H1 (cell line): ENCODE measurements at regions not wholly inside any gene's neighbourhood (a gene's known extent, or its start where the extent isn't known, plus 50 kb on each side); places are given as distances from the start of the nearest gene placed in this dataset.

ENCODE experiments used
- CTCF ChIA-PET: fragments of 300-600 bp; sonication (Branson Sonifier 250); formaldehyde crosslinking; loops from one replicate; lab custom pipeline; 2021; ENCODE audit not compliant: partially characterized antibody; lab: Charles Lee
- POLR2A ChIA-PET: fragments of 300-600 bp; sonication (Branson Sonifier 250); formaldehyde crosslinking; loops from one replicate; lab custom pipeline; 2021; ENCODE audit warnings: inconsistent platforms; ENCODE audit not compliant: partially characterized antibody; lab: Charles Lee
- DNase-seq, 2 experiments: peaks; one replicate each; pipeline versions ENCODE4 v3.0.0 to v3.0.0-alpha.2; 2010 to 2022; ENCODE audit warnings: low spot score in 2 of 2, low read depth in 1 of 2, mixed read lengths in 1 of 2
- FAIRE-seq: peaks from 2 replicates; lab custom pipeline; 2011; peaks lifted over from hg19 to GRCh38; lab: Jason Lieb, UNC
- H2AFZ ChIP-seq: 2 replicates; pipeline ENCODE4 v1.8.1; 2012; ENCODE audit warnings: low read length, inconsistent platforms
- H2AK5ac ChIP-seq: 2 replicates; pipeline ENCODE4 v1.6.1; 2013; ENCODE audit warnings: low read depth, low read length
- H2BK120ac ChIP-seq: replicated peaks from 2 replicates; pipeline ENCODE3; 2013; ENCODE audit warnings: low read depth, low read length, inconsistent platforms
- H2BK12ac ChIP-seq: 2 replicates; pipeline ENCODE4 v1.6.1; 2013; ENCODE audit warnings: low read depth, low read length
- H2BK15ac ChIP-seq: 2 replicates; pipeline ENCODE4 v1.6.1; 2013; ENCODE audit warnings: low read length
- H2BK20ac ChIP-seq: 2 replicates; pipeline ENCODE4 v1.6.1; 2013; ENCODE audit warnings: low read length
- H2BK5ac ChIP-seq: 2 replicates; pipeline ENCODE4 v1.6.1; 2013; ENCODE audit warnings: low read depth, low read length
- H3K14ac ChIP-seq: 2 replicates; pipeline ENCODE4 v1.6.1; 2013; ENCODE audit warnings: inconsistent platforms; ENCODE audit not compliant: insufficient read length
- H3K18ac ChIP-seq: 2 replicates; pipeline ENCODE4 v1.6.1; 2013; ENCODE audit warnings: low read length; ENCODE audit errors: extremely low read depth
- H3K23ac ChIP-seq: 2 replicates; pipeline ENCODE4 v1.6.1; 2013; ENCODE audit warnings: inconsistent platforms; ENCODE audit not compliant: insufficient read length
- H3K23me2 ChIP-seq: 2 replicates; pipeline ENCODE4 v1.6.1; 2013; ENCODE audit warnings: low read depth, low read length
- H3K27ac ChIP-seq: 2 replicates; pipeline ENCODE4 v1.6.1; 2011; ENCODE audit warnings: low read depth, low read length, inconsistent platforms
- H3K27me3 ChIP-seq, 4 experiments: replicated peaks in 1 of 4; 1 replicate in 1 of 4; 2 replicates in 3 of 4; pipeline versions ENCODE4 v1.6.1 to v1.8.1; 2011 to 2013; ENCODE audit warnings: low read length in 3 of 4, mild to moderate bottlenecking in 3 of 4, inconsistent platforms in 2 of 4, mixed read lengths in 2 of 4, moderate library complexity in 1 of 4; ENCODE audit not compliant: control insufficient read depth in 3 of 4, insufficient read depth in 3 of 4; ENCODE audit errors: extremely low read depth in 1 of 4
- H3K36me3 ChIP-seq, 4 experiments: 2 replicates each; pipeline versions ENCODE4 v1.6.1 to v1.8.1; 2011 to 2013; ENCODE audit warnings: mild to moderate bottlenecking in 4 of 4, low read length in 3 of 4, moderate library complexity in 2 of 4, control low read depth in 1 of 4, inconsistent platforms in 1 of 4; ENCODE audit not compliant: insufficient read depth in 4 of 4, control insufficient read depth in 2 of 4
- H3K4ac ChIP-seq: replicated peaks from 2 replicates; pipeline ENCODE3; 2013; ENCODE audit warnings: low read length, low read depth, mixed read lengths, inconsistent platforms; ENCODE audit not compliant: insufficient read length
- H3K4me1 ChIP-seq, 4 experiments: replicated peaks in 1 of 4; 1 replicate in 1 of 4; 2 replicates in 3 of 4; pipeline versions ENCODE4 v1.6.1 to v1.8.1; 2011 to 2013; ENCODE audit warnings: low read length in 3 of 4, inconsistent platforms in 2 of 4, mixed read lengths in 1 of 4; ENCODE audit not compliant: insufficient read depth in 4 of 4, control insufficient read depth in 3 of 4
- H3K4me2 ChIP-seq, 2 experiments: 2 replicates each; pipeline versions ENCODE4 v1.6.1 to v1.8.1; 2011 to 2013; ENCODE audit warnings: low read depth in 2 of 2, low read length in 2 of 2, control low read depth in 1 of 2, inconsistent platforms in 1 of 2, mild to moderate bottlenecking in 1 of 2; ENCODE audit not compliant: insufficient read depth in 1 of 2
- H3K4me3 ChIP-seq, 4 experiments: fragments of 200-600, 300-600 bp in 1 of 4; sonication (generic), shearing (Covaris generic), sonication (Bioruptor Twin) in 1 of 4; 2 replicates each; pipeline versions ENCODE4 v1.5.1 to v1.8.1; 2011 to 2016; ENCODE audit warnings: low read length in 4 of 4, low read depth in 3 of 4, control low read depth in 2 of 4, inconsistent platforms in 2 of 4, mild to moderate bottlenecking in 2 of 4, mixed read lengths in 1 of 4, moderate library complexity in 1 of 4; ENCODE audit not compliant: insufficient read depth in 2 of 4; ENCODE audit errors: extremely low read depth in 1 of 4
- H3K56ac ChIP-seq: replicated peaks from 2 replicates; pipeline ENCODE3; 2013; ENCODE audit warnings: low read depth, mild to moderate bottlenecking, mixed read lengths, low read length, inconsistent platforms; ENCODE audit not compliant: insufficient read length
- H3K79me1 ChIP-seq: 2 replicates; pipeline ENCODE4 v1.6.1; 2013; ENCODE audit warnings: low read depth, low read length, control low read depth
- H3K79me2 ChIP-seq, 2 experiments: 2 replicates each; pipeline versions ENCODE4 v1.6.1 to v1.8.1; 2012 to 2013; ENCODE audit warnings: low read length in 2 of 2, mild to moderate bottlenecking in 2 of 2, inconsistent platforms in 1 of 2; ENCODE audit not compliant: insufficient read depth in 2 of 2, control insufficient read depth in 1 of 2
- H3K9ac ChIP-seq, 4 experiments: replicated peaks in 1 of 4; 1 replicate in 1 of 4; 2 replicates in 3 of 4; pipeline versions ENCODE4 v1.6.1 to v1.8.1; 2011 to 2013; ENCODE audit warnings: low read depth in 3 of 4, low read length in 3 of 4, control low read depth in 2 of 4, mild to moderate bottlenecking in 2 of 4, moderate library complexity in 2 of 4, inconsistent platforms in 1 of 4; ENCODE audit errors: extremely low read depth in 1 of 4
- H3K9me3 ChIP-seq, 2 experiments: 2 replicates each; pipeline versions ENCODE4 v1.6.1 to v1.8.1; 2012 to 2013; ENCODE audit warnings: mild to moderate bottlenecking in 2 of 2, moderate library complexity in 2 of 2, control low read depth in 1 of 2, inconsistent platforms in 1 of 2, low read depth in 1 of 2, low read length in 1 of 2, mixed read lengths in 1 of 2; ENCODE audit not compliant: insufficient read depth in 2 of 2
- H4K20me1 ChIP-seq, 2 experiments: replicated peaks in 1 of 2; 2 replicates each; pipeline versions ENCODE3 to v1.8.1; 2011 to 2013; ENCODE audit warnings: inconsistent platforms in 2 of 2, low read length in 2 of 2, mild to moderate bottlenecking in 1 of 2; ENCODE audit not compliant: insufficient read depth in 2 of 2, control insufficient read depth in 1 of 2
- H4K5ac ChIP-seq: 2 replicates; pipeline ENCODE4 v1.6.1; 2013; ENCODE audit warnings: low read length, low read depth, mixed read lengths, inconsistent platforms; ENCODE audit not compliant: insufficient read length
- H4K8ac ChIP-seq: 2 replicates; pipeline ENCODE4 v1.8.0; 2013; ENCODE audit warnings: mild to moderate bottlenecking, moderate library complexity, low read length, inconsistent platforms; ENCODE audit not compliant: insufficient read depth; ENCODE audit errors: extremely low read depth
- H4K91ac ChIP-seq: replicated peaks from 2 replicates; pipeline ENCODE3; 2013; ENCODE audit warnings: low read length, mixed read lengths, inconsistent platforms; ENCODE audit not compliant: insufficient read length
- CREB1 ChIP-seq: IDR thresholded peaks from 2 replicates; pipeline ENCODE4 v1.6.1; 2012; ENCODE audit warnings: inconsistent platforms
- EGR1 ChIP-seq: IDR thresholded peaks from 2 replicates; pipeline ENCODE4 v1.6.1; 2011; ENCODE audit warnings: low read depth, low read length, borderline replicate concordance
- NANOG ChIP-seq: IDR thresholded peaks from 2 replicates; pipeline ENCODE4 v1.6.1; 2011; ENCODE audit warnings: low read length, low read depth, mild to moderate bottlenecking, inconsistent platforms; ENCODE audit not compliant: insufficient read depth, poor library complexity, severe bottlenecking
- RAD21 ChIP-seq, 2 experiments: IDR thresholded peaks in 1 of 2; conservative IDR thresholded peaks in 1 of 2; 2 replicates each; pipeline ENCODE4 v1.6.1; 2011; ENCODE audit warnings: low read depth in 2 of 2, low read length in 2 of 2, improper control_type of control experiment in 1 of 2, inconsistent platforms in 1 of 2, mild to moderate bottlenecking in 1 of 2, moderate library complexity in 1 of 2
- RBBP5 ChIP-seq: IDR thresholded peaks from 2 replicates; pipeline ENCODE4 v1.7.1; 2012; ENCODE audit warnings: low read depth, mild to moderate bottlenecking, inconsistent platforms, low read length, moderate library complexity, borderline replicate concordance
- SP4 ChIP-seq: IDR thresholded peaks from 2 replicates; pipeline ENCODE4 v1.6.1; 2012; ENCODE audit warnings: low read length, inconsistent platforms
- TEAD4 ChIP-seq: IDR thresholded peaks from 2 replicates; pipeline ENCODE4 v1.6.1; 2012; ENCODE audit warnings: low read depth, low read length, inconsistent platforms, mixed read lengths
- WGBS, 2 experiments: shearing (Covaris generic) in 1 of 2; methylation state at CpG; one replicate each; pipeline versions ENCODE4 v1.1.6 to v1.1.7; 2013 to 2015; ENCODE audit warnings: low lambda C conversion rate in 2 of 2, mixed read lengths in 2 of 2, inconsistent platforms in 1 of 2, low coverage in 1 of 2, missing lambda C conversion rate in 1 of 2; ENCODE audit not compliant: insufficient replicate concordance in 2 of 2, insufficient coverage in 1 of 2, insufficient read length in 1 of 2; ENCODE audit errors: extremely low coverage in 1 of 2, missing lambda C conversion rate in 1 of 2; 5-methylcytosine and 5-hydroxymethylcytosine counted together

- no peaks in the 10 kb centered on the region for H3K79me1 ChIP-seq
- H4K91ac ChIP-seq: no peak overlapping the region
- no peak overlapping the region for H2BK5ac ChIP-seq
- no peak overlapping the region for H3K56ac ChIP-seq
- no peak overlapping the region for H2AK5ac ChIP-seq
- no peak overlapping the region for H2BK120ac ChIP-seq
- H2BK15ac ChIP-seq: no peak overlapping the region
- FAIRE-seq (no peak), DNase-seq (no peak)
- no peak overlapping the region for H4K8ac ChIP-seq
- no peaks in the 10 kb centered on the region for H3K36me3 ChIP-seq
- H3K4me2 ChIP-seq: no peak overlapping the region
- ChIA-PET CTCF (interaction anchor here (0.9 kb wide), 1 partner anchor 419 kb away, joined by 3 read pairs; no protein-coding TSS in a partner anchor), POLR2A (interaction anchor here (0.8 kb wide), 1 partner anchor 11 kb away, joined by 3 read pairs; no protein-coding TSS in a partner anchor)
- H3K27me3 ChIP-seq: no peaks in the 10 kb centered on the region
- WGBS, 2 experiments: 65% methylated on average over 5 of the region's 5 CpGs; no CpG with 5 or more reads in 1 of the 2 experiments
- TF ChIP-seq CREB1: no peak
- no peak for TF ChIP-seq RBBP5
- TF ChIP-seq RAD21 (IDR thresholded peaks at IDR 0.05 in 1 of 2, conservative IDR thresholded peaks at IDR 0.05 in 1 of 2; ENCODE audit: low read depth in 2 of 2, low read length in 2 of 2): no peak
- TF ChIP-seq SP4: no peak
- no peak for TF ChIP-seq TEAD4
- no peak for TF ChIP-seq NANOG
- no peak for TF ChIP-seq EGR1
- H3K4ac ChIP-seq: no peak overlapping the region
- H4K20me1 ChIP-seq: no peaks in the 10 kb centered on the region
- no peak overlapping the region for H3K23ac ChIP-seq
- no peak overlapping the region for H2BK20ac ChIP-seq
- no peak overlapping the region for H3K18ac ChIP-seq
- H3K4me3 ChIP-seq: no peak overlapping the region
- no peak overlapping the region for H3K9ac ChIP-seq
- H3K23me2 ChIP-seq: no peaks in the 10 kb centered on the region
- no peak overlapping the region for H3K27ac ChIP-seq
- no peaks in the 10 kb centered on the region for H3K4me1 ChIP-seq
- no peak overlapping the region for H3K14ac ChIP-seq
- H2BK12ac ChIP-seq: no peak overlapping the region
- no peaks in the 10 kb centered on the region for H3K79me2 ChIP-seq
- no peaks in the 10 kb centered on the region for H3K9me3 ChIP-seq
- no peak overlapping the region for H2AFZ ChIP-seq
- H4K5ac ChIP-seq: no peak overlapping the region
Measured at GRCh38 chr9:75369989-75370388, 281.7 kb downstream of the OSTF1 start.
